NCI-H748 (cell line): ENCODE measurements at regions not wholly inside any gene's neighbourhood (a gene's known extent, or its start where the extent isn't known, plus 50 kb on each side); places are given as distances from the start of the nearest gene placed in this dataset.
A peak's percentile ranks its signal among the peaks of the same experiment; 100 is the strongest.

Experiments used
- DNase-seq: peaks from one replicate; lab custom pipeline; 2025; ENCODE audit not compliant: unreplicated experiment; lab: John Stamatoyannopoulos, UW

- DNase-seq = no peak
Observed at GRCh38 chr2:104286841-104287240, 567.1 kb upstream of the POU3F3 start.

- no peak for DNase-seq
Observed at GRCh38 chr2:104289651-104290565, 564.0 kb upstream of the POU3F3 start.

GRCh38 chr2:104290566-104290891 lies 563.4 kb upstream of the POU3F3 start:
- DNase-seq = no peak

- DNase-seq = no peak
Observed at GRCh38 chr2:104312684-104313083, 541.2 kb upstream of the POU3F3 start.

GRCh38 chr2:104318001-104318665 lies 535.8 kb upstream of the POU3F3 start:
- no peak for DNase-seq

GRCh38 chr2:104321116-104321795 lies 532.7 kb upstream of the POU3F3 start:
- no peak for DNase-seq

GRCh38 chr2:104321796-104322349 lies 532.0 kb upstream of the POU3F3 start:
- no peak for DNase-seq

- no peak for DNase-seq
Observed at GRCh38 chr2:104332731-104333130, 521.2 kb upstream of the POU3F3 start.

- no peak for DNase-seq
Observed at GRCh38 chr2:104337869-104338268, 516.0 kb upstream of the POU3F3 start.

- no peak for DNase-seq
Observed at GRCh38 chr2:104340162-104340561, 513.8 kb upstream of the POU3F3 start.

- DNase-seq = no peak
Observed at GRCh38 chr2:104340879-104341828, 512.8 kb upstream of the POU3F3 start.

GRCh38 chr2:104344306-104344705 lies 509.6 kb upstream of the POU3F3 start:
- DNase-seq = no peak

- DNase-seq = peak; percentile 22
Observed at GRCh38 chr2:104344985-104345384, 508.9 kb upstream of the POU3F3 start.

GRCh38 chr2:104358122-104358521 lies 495.8 kb upstream of the POU3F3 start:
- no peak for DNase-seq

GRCh38 chr2:104361414-104361813 lies 492.5 kb upstream of the POU3F3 start:
- DNase-seq = no peak

- no peak for DNase-seq
Observed at GRCh38 chr2:104368089-104368488, 485.8 kb upstream of the POU3F3 start.

- DNase-seq = no peak
Observed at GRCh38 chr2:104371087-104371781, 482.7 kb upstream of the POU3F3 start.

- DNase-seq = peak; percentile 2
Observed at GRCh38 chr2:104375206-104375605, 478.7 kb upstream of the POU3F3 start.

GRCh38 chr2:104378853-104379374 lies 475.0 kb upstream of the POU3F3 start:
- DNase-seq = peak; percentile 81

- no peak for DNase-seq
Observed at GRCh38 chr2:104384961-104385360, 469.0 kb upstream of the POU3F3 start.
